ENCODE measurements at regions not wholly inside any gene's neighbourhood (a gene's known extent, or its start where the extent isn't known, plus 50 kb on each side); places are given as distances from the start of the nearest gene placed in this dataset.

GRCh38 chrX:7704205-7704604, 138.8 kb upstream of the VCX start:
- WGBS, 2 donors, result 82 to 86% methylated on average over 4 of the region's 4 CpGs
- intact Hi-C loops (cut with DNase I), result no loop called here

GRCh38 chrX:7698248-7698647, 144.7 kb upstream of the VCX start:
- TF ChIP-seq, protein P1, sequence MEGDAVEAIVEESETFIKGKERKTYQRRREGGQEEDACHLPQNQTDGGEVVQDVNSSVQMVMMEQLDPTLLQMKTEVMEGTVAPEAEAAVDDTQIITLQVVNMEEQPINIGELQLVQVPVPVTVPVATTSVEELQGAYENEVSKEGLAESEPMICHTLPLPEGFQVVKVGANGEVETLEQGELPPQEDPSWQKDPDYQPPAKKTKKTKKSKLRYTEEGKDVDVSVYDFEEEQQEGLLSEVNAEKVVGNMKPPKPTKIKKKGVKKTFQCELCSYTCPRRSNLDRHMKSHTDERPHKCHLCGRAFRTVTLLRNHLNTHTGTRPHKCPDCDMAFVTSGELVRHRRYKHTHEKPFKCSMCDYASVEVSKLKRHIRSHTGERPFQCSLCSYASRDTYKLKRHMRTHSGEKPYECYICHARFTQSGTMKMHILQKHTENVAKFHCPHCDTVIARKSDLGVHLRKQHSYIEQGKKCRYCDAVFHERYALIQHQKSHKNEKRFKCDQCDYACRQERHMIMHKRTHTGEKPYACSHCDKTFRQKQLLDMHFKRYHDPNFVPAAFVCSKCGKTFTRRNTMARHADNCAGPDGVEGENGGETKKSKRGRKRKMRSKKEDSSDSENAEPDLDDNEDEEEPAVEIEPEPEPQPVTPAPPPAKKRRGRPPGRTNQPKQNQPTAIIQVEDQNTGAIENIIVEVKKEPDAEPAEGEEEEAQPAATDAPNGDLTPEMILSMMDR (IDR thresholded peaks at IDR 0.05), result no peak
- no peak for TF ChIP-seq POLR2A (IDR thresholded peaks at IDR 0.05)
- Histone ChIP-seq H3K27me3 (no peaks in the 10 kb centered on the region), H3K9me3 (no peaks in the 10 kb centered on the region), H3K27ac (no peak overlapping the region), H3K36me3 (no peaks in the 10 kb centered on the region), H3K4me1 (no peaks in the 10 kb centered on the region), H3K4me3 (replicated peaks in 1 of 3) (no peak overlapping the region)
- DNase-seq, result no peak
- 92 to 93% methylated on average over 2 of the region's 2 CpGs for WGBS, 2 donors
- intact Hi-C loops (cut with DNase I), result no loop called here

More at GRCh38 chrX:7704205-7704604, 138.8 kb upstream of the VCX start:
- no peaks in the 10 kb centered on the region for H3K9me3 ChIP-seq
- no peaks in the 10 kb centered on the region for H3K27me3 ChIP-seq
- H3K4me3 ChIP-seq (replicated peaks in 1 of 3), result no peak overlapping the region
- H3K27ac ChIP-seq, result no peak overlapping the region
- no peak for TF ChIP-seq POLR2A (IDR thresholded peaks at IDR 0.05)
- TF ChIP-seq, protein P1 (IDR thresholded peaks at IDR 0.05), result no peak
- no peak for DNase-seq
- H3K4me1 ChIP-seq, result no peaks in the 10 kb centered on the region
- H3K36me3 ChIP-seq, result no peaks in the 10 kb centered on the region

DNA sequence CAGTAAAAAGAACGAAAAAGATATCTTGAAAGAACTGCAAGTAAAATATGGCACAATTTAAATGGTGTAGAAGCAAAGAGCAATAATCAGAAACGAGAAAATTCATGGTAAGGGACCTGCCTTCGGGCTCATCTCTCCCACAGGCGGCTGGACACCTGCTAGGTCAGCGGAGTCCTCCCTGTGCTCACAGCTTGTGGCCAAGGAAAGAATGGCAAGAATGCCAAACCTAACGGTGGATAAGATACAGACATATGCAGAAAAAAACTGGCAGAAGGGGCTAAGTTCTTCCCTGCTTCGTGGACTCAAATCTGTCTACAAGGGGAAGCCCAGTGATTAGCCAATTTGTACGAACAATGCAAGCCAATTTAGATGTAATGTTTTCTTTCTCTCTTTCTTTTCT, 152.1 kb upstream of the VCX start:
- WGBS, 2 donors, result 28 to 38% methylated on average over 8 of the region's 8 CpGs
- H3K9me3 ChIP-seq, result no peaks in the 10 kb centered on the region
- no peak for DNase-seq

DNA sequence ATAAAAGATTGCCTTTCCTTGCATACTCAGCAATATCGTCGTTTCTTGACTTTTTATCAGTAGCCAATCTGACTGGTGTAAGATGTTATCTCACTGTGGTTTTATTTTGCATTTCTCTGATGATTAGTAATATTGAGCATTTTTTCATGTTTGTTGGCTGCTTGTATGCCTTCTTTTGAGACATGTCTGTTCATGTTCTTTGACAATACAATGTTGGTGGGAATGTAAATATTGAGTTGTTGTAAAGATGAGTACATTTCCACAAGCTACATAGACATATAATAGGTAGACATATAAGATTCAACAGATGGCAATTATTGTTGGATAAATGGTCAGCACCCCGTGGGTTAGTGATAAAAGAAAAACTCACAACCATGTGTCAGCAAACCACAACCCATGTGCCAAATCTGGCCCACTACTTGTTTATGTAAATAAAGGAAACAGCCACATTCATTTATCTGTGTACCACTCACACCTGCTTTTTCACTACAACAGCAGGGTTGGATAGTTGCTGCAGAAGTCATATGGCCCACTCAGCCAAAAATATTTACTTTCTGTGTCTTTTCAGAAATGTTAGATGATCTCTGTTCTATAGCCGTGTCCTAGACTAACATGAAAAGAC, 153.1 kb upstream of the VCX start:
- H3K4me3 ChIP-seq (replicated peaks in 1 of 3), result no peak overlapping the region
- no peaks in the 10 kb centered on the region for H3K4me1 ChIP-seq
- no peaks in the 10 kb centered on the region for H3K27me3 ChIP-seq
- no peak overlapping the region for H3K27ac ChIP-seq
- H3K36me3 ChIP-seq, result no peaks in the 10 kb centered on the region
- TF ChIP-seq POLR2A (IDR thresholded peaks at IDR 0.05), result no peak
- TF ChIP-seq, protein P1 (IDR thresholded peaks at IDR 0.05), result no peak
- intact Hi-C loops (cut with DNase I), result no loop called here
- no peaks in the 10 kb centered on the region for H3K9me3 ChIP-seq
- DNase-seq, result no peak
- WGBS, 2 donors, result 69 to 74% methylated on average over 4 of the region's 4 CpGs

More for the DNA sequence above, 152.1 kb upstream of the VCX start:
- Histone ChIP-seq H3K4me1 (no peaks in the 10 kb centered on the region), H3K4me3 (replicated peaks in 1 of 3) (no peak overlapping the region), H3K27me3 (no peaks in the 10 kb centered on the region), H3K36me3 (no peaks in the 10 kb centered on the region), H3K27ac (no peak overlapping the region)
- no peak for TF ChIP-seq POLR2A (IDR thresholded peaks at IDR 0.05)
- TF ChIP-seq, protein P1 (IDR thresholded peaks at IDR 0.05), result no peak
- intact Hi-C loops (cut with DNase I), result no loop called here

GRCh38 chrX:7680181-7680580, 162.8 kb upstream of the VCX start:
- WGBS, 2 donors, result 68 to 70% methylated on average over 3 to 4 of the region's 4 CpGs
- no peak for DNase-seq
- H3K4me3 ChIP-seq (replicated peaks in 1 of 3), result no peak overlapping the region
- H3K36me3 ChIP-seq, result no peaks in the 10 kb centered on the region
- intact Hi-C loops (cut with DNase I), result no loop called here
- TF ChIP-seq, protein P1 (IDR thresholded peaks at IDR 0.05), result no peak
- TF ChIP-seq POLR2A (IDR thresholded peaks at IDR 0.05), result no peak
- H3K4me1 ChIP-seq, result no peaks in the 10 kb centered on the region
- H3K9me3 ChIP-seq, result no peaks in the 10 kb centered on the region
- H3K27ac ChIP-seq, result no peak overlapping the region
- no peaks in the 10 kb centered on the region for H3K27me3 ChIP-seq
